AG04449 (cell line): ENCODE measurements at regions not wholly inside any gene's neighbourhood (a gene's known extent, or its start where the extent isn't known, plus 50 kb on each side); places are given as distances from the start of the nearest gene placed in this dataset.

ENCODE experiments used
- CTCF ChIA-PET: fragments of 350-600 bp; formaldehyde crosslinking; extraction: SDS; loops from one replicate; lab custom pipeline; 2021; ENCODE audit warnings: antibody characterized with exemption; lab: Yijun Ruan, JAX
- POLR2A ChIA-PET: fragments of 400-600, 350-600 bp; formaldehyde crosslinking; extraction: SDS; loops from one replicate; lab custom pipeline; 2020; ENCODE audit warnings: antibody characterized with exemption, inconsistent platforms; lab: Yijun Ruan, JAX
- DNase-seq: peaks from one replicate; pipeline ENCODE4 v3.0.0-alpha.2; 2010; ENCODE audit warnings: low read depth, low spot score
- H3K4me3 ChIP-seq: 2 replicates; pipeline ENCODE4 v1.5.1; 2011; ENCODE audit warnings: low read depth, mild to moderate bottlenecking, control low read depth, low read length
- CTCF ChIP-seq: IDR thresholded peaks from one replicate; pipeline ENCODE4 v1.5.1; 2011; ENCODE audit warnings: mild to moderate bottlenecking, moderate library complexity, low read length, control low read depth, inconsistent platforms; ENCODE audit not compliant: insufficient read depth; ENCODE audit errors: missing control alignments

- CTCF ChIA-PET, result no interaction called here
- no peak overlapping the region for H3K4me3 ChIP-seq
- POLR2A ChIA-PET, result no interaction called here
- TF ChIP-seq CTCF, result no peak
- no peak for DNase-seq
Measured at GRCh38 chr19:30637926-30638325, 265.7 kb downstream of the ZNF536 start.

DNA sequence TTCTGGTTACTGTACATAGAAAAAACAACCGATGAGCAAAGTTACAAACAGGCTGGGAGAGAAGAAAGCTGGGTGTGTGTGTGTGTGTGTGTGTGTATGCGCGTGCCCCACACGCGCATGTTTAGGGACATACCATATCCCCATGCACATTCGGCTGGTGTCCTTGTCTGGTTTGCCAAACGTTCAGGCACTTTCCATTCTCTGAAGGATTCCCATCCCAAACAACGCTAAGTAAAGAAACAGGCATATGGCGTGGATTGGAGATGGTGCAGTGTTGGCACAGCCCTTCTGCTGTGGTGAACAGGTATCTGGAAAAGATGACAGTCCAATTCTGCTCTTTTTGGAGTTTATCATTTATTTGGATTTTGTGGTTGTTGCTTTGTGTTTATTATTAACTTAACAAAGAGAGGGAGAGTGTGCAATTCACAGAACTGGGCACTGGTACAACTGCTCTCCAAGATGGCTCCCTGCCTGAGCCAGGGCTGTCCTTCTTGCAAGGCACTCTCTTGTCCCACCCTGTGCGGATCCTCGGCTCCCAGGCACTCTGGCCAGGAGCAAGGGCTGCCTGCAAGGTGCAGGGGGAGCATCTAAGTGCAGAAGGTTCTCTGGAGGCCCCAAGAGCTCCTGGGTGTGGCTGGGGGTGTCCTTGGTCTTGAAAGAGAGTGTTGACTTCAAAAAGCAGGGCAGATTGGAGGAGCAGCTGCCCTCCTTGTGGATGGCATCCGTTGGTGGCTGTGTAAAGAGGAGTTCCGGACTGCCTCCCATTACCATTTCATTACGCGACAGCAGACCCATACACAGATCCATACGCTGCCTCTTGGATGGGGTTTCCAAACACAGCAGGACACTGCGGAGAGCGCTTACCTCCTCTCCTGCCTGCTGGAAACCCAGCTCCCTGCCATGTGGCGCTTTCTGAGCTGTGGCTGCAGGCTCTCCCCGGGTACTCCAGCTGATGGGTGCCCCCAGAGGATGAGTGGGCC lies 263.1 kb downstream of the ZNF536 start:
- TF ChIP-seq CTCF, result no peak
- ChIA-PET POLR2A (no interaction called here), CTCF (no interaction called here)
- no peak overlapping the region for H3K4me3 ChIP-seq
- no peak for DNase-seq

DNA sequence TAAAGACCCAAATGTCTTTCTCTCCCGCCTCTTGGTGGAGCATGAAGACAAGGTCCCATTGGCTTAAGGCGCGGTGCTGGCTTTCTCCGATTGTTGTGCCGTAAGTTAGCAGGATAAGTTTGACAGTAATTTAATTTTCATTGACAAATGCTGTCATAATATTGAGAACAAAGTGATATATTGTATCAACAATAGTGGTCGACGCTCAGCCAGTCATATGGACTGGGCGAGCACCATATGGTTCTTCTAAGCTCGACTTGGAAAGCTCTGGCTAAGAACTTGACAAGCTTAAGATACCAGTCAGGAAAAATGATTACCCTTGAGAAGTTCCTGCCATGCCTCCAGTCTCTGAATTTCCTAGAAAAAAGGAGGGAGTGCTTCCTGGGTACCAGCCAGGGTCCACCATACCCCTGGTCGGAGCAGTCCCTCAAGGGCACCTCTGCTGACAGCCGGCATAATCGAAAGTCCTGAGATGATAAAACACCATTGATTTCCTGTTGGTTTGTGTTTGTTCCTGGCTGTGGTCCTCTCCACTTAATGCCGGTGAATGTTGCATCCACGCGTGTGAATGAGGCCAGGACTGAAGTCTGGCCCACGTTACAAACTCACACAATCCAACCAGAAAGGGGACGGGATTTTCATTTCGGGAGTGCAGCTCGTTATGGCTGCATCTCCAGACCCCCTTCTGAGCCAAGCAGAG lies 262.1 kb downstream of the ZNF536 start:
- CTCF ChIA-PET, result no interaction called here

GRCh38 chr19:30631033-30631370 lies 258.8 kb downstream of the ZNF536 start:
- ChIA-PET POLR2A (no interaction called here), CTCF (no interaction called here)
- no peak for DNase-seq
- no peak for TF ChIP-seq CTCF
- H3K4me3 ChIP-seq, result no peak overlapping the region

More for the DNA sequence above, 262.1 kb downstream of the ZNF536 start:
- POLR2A ChIA-PET, result no interaction called here
- H3K4me3 ChIP-seq, result no peak overlapping the region
- no peak for TF ChIP-seq CTCF
- DNase-seq, result no peak

DNA sequence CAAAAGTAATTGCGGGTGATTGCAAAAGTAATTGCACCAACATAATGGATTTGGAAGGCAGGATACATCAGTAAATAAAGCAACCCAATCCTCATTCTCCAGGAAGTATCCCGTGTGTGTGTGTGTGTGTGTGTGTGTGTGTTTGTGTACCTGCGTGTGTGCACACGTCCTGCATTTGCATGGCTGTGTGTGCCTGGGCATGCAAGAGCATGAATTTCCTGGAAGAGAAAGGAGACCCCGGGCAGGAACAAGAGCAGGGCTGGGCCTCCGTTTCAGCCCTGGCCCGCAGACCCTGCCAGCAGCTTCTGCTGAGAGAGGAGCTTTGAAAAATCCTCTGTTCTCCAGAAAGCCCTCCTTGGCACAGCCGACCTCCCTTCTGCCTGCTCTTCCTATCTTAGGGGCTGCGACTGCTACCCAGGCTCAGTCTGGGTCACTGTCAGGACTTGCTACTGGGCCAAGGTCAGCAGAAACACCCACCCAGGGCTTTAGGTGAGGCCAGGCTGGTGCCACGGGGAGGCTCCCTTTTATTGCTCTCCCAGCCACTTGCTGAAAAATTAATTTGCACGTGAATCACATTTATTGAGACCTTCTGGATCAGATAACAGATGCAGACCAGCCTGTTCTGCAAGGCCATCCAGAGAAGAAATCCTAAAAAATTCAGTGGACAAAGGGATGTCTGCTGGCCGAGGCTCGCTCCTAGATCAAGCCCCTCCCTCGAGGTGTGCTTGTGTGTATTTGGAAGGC lies 258.3 kb downstream of the ZNF536 start:
- CTCF ChIA-PET, result no interaction called here
- no peak overlapping the region for H3K4me3 ChIP-seq
- no peak for DNase-seq
- POLR2A ChIA-PET, result no interaction called here
- no peak for TF ChIP-seq CTCF
